OCI-LY7 (cell line): ENCODE measurements at regions not wholly inside any gene's neighbourhood (a gene's known extent, or its start where the extent isn't known, plus 50 kb on each side); places are given as distances from the start of the nearest gene placed in this dataset.

Source experiments
- BruUV-seq: library from RNA; stranded (reverse); fragments of 400-500 nt; replicated peaks from 2 replicates; lab custom pipeline; 2021; lab: Mats Ljungman, UMichigan
- CTCF ChIA-PET: fragments of 300-600 bp; sonication (Branson Sonifier 250); formaldehyde crosslinking; loops from one replicate; lab custom pipeline; 2022; ENCODE audit warnings: antibody characterized with exemption; ENCODE audit not compliant: unreplicated experiment; lab: Charles Lee
- POLR2A ChIA-PET: fragments of 300-600 bp; sonication (Branson Sonifier 250); formaldehyde crosslinking; loops from one replicate; lab custom pipeline; 2022; ENCODE audit warnings: antibody characterized with exemption; lab: Charles Lee
- DNase-seq: peaks from one replicate; pipeline ENCODE4 v3.0.0-alpha.2; 2015; ENCODE audit warnings: low spot score
- H2AFZ ChIP-seq: fragments of 200-600 bp; sonication (generic), shearing (Covaris generic); 2 replicates; pipeline ENCODE4 v1.6.1; 2014; ENCODE audit warnings: mild to moderate bottlenecking, antibody characterized with exemption, low read length, moderate library complexity
- H3K27ac ChIP-seq: fragments of 200-600 bp; sonication (generic); 2 replicates; pipeline ENCODE4 v1.5.1; 2014; ENCODE audit warnings: mixed run types, low read depth, mild to moderate bottlenecking, moderate library complexity, low read length, inconsistent platforms; ENCODE audit not compliant: poor library complexity, severe bottlenecking
- H3K36me3 ChIP-seq: fragments of 200-600 bp; sonication (generic); 2 replicates; pipeline ENCODE4 v1.6.1; 2014; ENCODE audit warnings: mild to moderate bottlenecking, antibody characterized with exemption, low read length, moderate library complexity, mixed read lengths; ENCODE audit not compliant: insufficient read depth
- H3K4me1 ChIP-seq: fragments of 200-600 bp; sonication (generic); 2 replicates; pipeline ENCODE4 v1.5.1; 2014; ENCODE audit warnings: mild to moderate bottlenecking, low read length; ENCODE audit not compliant: insufficient read depth, poor library complexity, severe bottlenecking
- H3K4me2 ChIP-seq: fragments of 200-600 bp; sonication (generic); 2 replicates; pipeline ENCODE4 v1.6.1; 2014; ENCODE audit warnings: mild to moderate bottlenecking, low read length
- H3K4me3 ChIP-seq: fragments of 200-600 bp; sonication (generic); 2 replicates; pipeline ENCODE4 v1.5.1; 2014; ENCODE audit warnings: mild to moderate bottlenecking, low read depth, low read length; ENCODE audit not compliant: poor library complexity, severe bottlenecking
- H3K79me2 ChIP-seq: fragments of 200-600 bp; sonication (generic); 2 replicates; pipeline ENCODE4 v1.6.1; 2016; ENCODE audit warnings: low read depth, mild to moderate bottlenecking, low read length, moderate library complexity, mixed read lengths; ENCODE audit not compliant: insufficient read depth
- H3K9me2 ChIP-seq: fragments of 200-600 bp; sonication (generic); 2 replicates; pipeline ENCODE4 v1.6.1; 2016; ENCODE audit warnings: mild to moderate bottlenecking, low read length, mixed read lengths; ENCODE audit not compliant: insufficient read depth
- H3K9me3 ChIP-seq: fragments of 200-600 bp; sonication (generic); 2 replicates; pipeline ENCODE4 v1.6.1; 2014; ENCODE audit warnings: mild to moderate bottlenecking, mixed run types, low read length, mixed read lengths
- H4K20me1 ChIP-seq: fragments of 200-600 bp; sonication (generic); 2 replicates; pipeline ENCODE4 v1.6.1; 2014; ENCODE audit warnings: mild to moderate bottlenecking, antibody characterized with exemption, low read length, moderate library complexity, mixed read lengths; ENCODE audit not compliant: insufficient read depth
- EZH2phosphoT487 ChIP-seq: fragments of 200-600 bp; sonication (generic); IDR thresholded peaks from 2 replicates; pipeline ENCODE4 v1.6.1; 2018; ENCODE audit warnings: low read depth, borderline replicate concordance, mild to moderate bottlenecking, mixed run types, antibody characterized with exemption, low read length, moderate library complexity, mixed read lengths
- intact Hi-C: fragments of 100-400 bp; cut with micrococcal nuclease; formaldehyde crosslinking; loops from one replicate; pipeline ENCODE4 v1.10.0; 2022; ENCODE audit not compliant: unreplicated experiment
- TF ChIP-seq, protein P1 (sequence below): fragments of 200-600 bp; sonication (generic); conservative IDR thresholded peaks from 2 replicates; pipeline ENCODE4 v1.5.1; 2014; ENCODE audit warnings: mild to moderate bottlenecking, antibody characterized with exemption, low read length, moderate library complexity, mixed read lengths

DNA sequence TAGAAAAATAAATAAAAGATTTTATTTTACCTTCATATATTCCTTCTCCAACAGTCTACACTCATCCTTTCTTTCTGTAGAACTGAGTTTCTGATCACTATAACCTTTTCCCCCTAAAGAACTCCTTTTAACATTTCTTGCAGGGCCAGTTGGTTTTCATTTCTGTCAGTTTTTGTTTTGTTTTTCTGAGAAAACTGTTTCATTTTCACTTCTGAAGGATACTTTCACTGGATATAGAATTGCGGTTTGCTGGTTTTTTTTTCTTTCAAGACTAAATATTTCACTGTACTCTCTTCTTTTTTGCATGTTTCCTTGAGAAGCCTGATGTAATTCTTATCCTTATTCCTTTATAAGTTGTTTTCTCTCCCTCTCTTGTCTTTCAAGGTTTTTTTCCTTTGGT lies 90.4 kb upstream of the EOLA2 start:
- BruUV-seq, result no TSS peak
- Histone ChIP-seq H3K4me2 (no peak overlapping the region), H2AFZ (no peak overlapping the region), H3K4me1 (no peaks in the 10 kb centered on the region), H3K9me2 (no peaks in the 10 kb centered on the region), H3K27ac (no peak overlapping the region), H3K79me2 (no peaks in the 10 kb centered on the region), H3K36me3 (no peaks in the 10 kb centered on the region), H4K20me1 (no peaks in the 10 kb centered on the region), H3K9me3 (no peaks in the 10 kb centered on the region), H3K4me3 (no peak overlapping the region)
- POLR2A ChIA-PET, result no interaction called here
- no peak for DNase-seq
- no peak for TF ChIP-seq EZH2phosphoT487
- TF ChIP-seq, protein P1, sequence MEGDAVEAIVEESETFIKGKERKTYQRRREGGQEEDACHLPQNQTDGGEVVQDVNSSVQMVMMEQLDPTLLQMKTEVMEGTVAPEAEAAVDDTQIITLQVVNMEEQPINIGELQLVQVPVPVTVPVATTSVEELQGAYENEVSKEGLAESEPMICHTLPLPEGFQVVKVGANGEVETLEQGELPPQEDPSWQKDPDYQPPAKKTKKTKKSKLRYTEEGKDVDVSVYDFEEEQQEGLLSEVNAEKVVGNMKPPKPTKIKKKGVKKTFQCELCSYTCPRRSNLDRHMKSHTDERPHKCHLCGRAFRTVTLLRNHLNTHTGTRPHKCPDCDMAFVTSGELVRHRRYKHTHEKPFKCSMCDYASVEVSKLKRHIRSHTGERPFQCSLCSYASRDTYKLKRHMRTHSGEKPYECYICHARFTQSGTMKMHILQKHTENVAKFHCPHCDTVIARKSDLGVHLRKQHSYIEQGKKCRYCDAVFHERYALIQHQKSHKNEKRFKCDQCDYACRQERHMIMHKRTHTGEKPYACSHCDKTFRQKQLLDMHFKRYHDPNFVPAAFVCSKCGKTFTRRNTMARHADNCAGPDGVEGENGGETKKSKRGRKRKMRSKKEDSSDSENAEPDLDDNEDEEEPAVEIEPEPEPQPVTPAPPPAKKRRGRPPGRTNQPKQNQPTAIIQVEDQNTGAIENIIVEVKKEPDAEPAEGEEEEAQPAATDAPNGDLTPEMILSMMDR, result no peak
- CTCF ChIA-PET, result no interaction called here
- intact Hi-C loops, result no loop called here

DNA sequence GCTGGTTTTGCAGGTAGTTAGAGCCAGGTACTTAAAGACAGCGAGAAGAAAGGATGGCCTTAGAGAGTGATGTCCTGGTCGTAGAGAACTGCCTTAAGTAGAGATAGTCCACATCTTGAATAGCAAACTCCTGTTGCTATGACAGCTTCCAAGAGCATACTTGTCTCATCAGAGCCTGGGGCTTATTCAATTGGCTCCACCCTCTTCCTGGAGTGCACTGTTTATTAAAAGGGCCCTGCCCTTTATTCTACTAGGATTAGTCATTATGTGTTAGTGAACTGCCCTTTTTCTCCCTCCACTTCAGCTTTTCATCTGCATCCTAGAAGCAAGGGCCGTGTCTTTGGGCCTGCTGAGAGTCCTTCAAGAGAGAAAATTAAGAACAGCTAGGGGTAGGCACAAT lies 94.5 kb upstream of the EOLA2 start:
- H3K4me3 ChIP-seq, result no peak overlapping the region
- DNase-seq, result no peak
- intact Hi-C loops, result no loop called here
- no peaks in the 10 kb centered on the region for H3K9me2 ChIP-seq
- TF ChIP-seq, protein P1, result no peak
- TF ChIP-seq EZH2phosphoT487, result no peak
- no TSS peak for BruUV-seq
- no peaks in the 10 kb centered on the region for H4K20me1 ChIP-seq
- no peaks in the 10 kb centered on the region for H3K4me1 ChIP-seq
- ChIA-PET POLR2A (no interaction called here), CTCF (no interaction called here)
- H3K9me3 ChIP-seq, result no peaks in the 10 kb centered on the region
- no peaks in the 10 kb centered on the region for H3K79me2 ChIP-seq
- no peak overlapping the region for H2AFZ ChIP-seq
- no peak overlapping the region for H3K4me2 ChIP-seq
- H3K36me3 ChIP-seq, result no peaks in the 10 kb centered on the region
- H3K27ac ChIP-seq, result no peak overlapping the region

DNA sequence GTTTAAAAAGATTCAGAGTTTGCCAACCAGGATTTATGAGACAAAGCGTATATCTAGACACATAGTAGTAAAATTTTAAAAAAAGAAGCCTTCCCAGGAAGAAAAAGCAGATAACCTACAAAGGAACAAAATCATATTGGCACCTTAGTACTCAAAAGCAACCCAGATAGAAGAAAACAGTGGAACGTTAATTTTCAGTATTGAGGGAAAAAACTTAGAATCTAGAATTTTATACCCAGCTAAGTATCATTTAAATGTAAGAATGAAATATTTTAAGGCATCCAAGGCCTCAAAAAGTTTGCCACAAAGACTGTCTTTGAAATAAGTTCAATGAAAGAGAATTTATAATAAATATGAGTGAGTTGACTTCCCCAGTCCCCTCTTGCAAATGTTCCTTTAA lies 96.5 kb upstream of the EOLA2 start:
- H3K4me3 ChIP-seq, result no peak overlapping the region

More for the DNA sequence above, 96.5 kb upstream of the EOLA2 start:
- DNase-seq, result no peak
- no peaks in the 10 kb centered on the region for H3K36me3 ChIP-seq
- BruUV-seq, result no TSS peak
- H3K4me2 ChIP-seq, result no peak overlapping the region
- H3K79me2 ChIP-seq, result no peaks in the 10 kb centered on the region
- no peaks in the 10 kb centered on the region for H4K20me1 ChIP-seq
- CTCF ChIA-PET, result no interaction called here
- no peak overlapping the region for H3K27ac ChIP-seq
- POLR2A ChIA-PET, result no interaction called here
- TF ChIP-seq, protein P1, result no peak
- no peak for TF ChIP-seq EZH2phosphoT487
- H3K4me1 ChIP-seq, result no peaks in the 10 kb centered on the region
- intact Hi-C loops, result no loop called here
- H2AFZ ChIP-seq, result no peak overlapping the region
- H3K9me2 ChIP-seq, result no peaks in the 10 kb centered on the region
- H3K9me3 ChIP-seq, result no peaks in the 10 kb centered on the region
